Natural killer cell treated with Interleukin-12 subunit alpha and Interleukin-12 subunit beta and Interleukin-15 and Interleukin-18, amount 100 ng/mL, for 72 hours (primary cell): ENCODE measurements at regions not wholly inside any gene's neighbourhood (a gene's known extent, or its start where the extent isn't known, plus 50 kb on each side); places are given as distances from the start of the nearest gene placed in this dataset.

Source experiments
- ATAC-seq, 2 donors: fragments of 150-1000 bp; cut with Tn5 transposase in 1 of 2; sonication (Bioruptor Pico), chemical (Tn5 transposase) in 1 of 2; 2 replicates each; pipeline ENCODE4 v1.10.0; 2021
- DNase-seq: peaks from one replicate; pipeline ENCODE4 v3.0.0; 2022; ENCODE audit warnings: low spot score
- H3K27ac Mint-ChIP-seq, 2 donors: 1 replicate in 1 of 2; 2 replicates in 1 of 2; pipeline ENCODE4 v1.8.0; 2022; ENCODE audit warnings: mixed read lengths in 2 of 2, mild to moderate bottlenecking in 1 of 2, moderate library complexity in 1 of 2
- H3K27me3 Mint-ChIP-seq, 2 donors: 1 replicate in 1 of 2; 2 replicates in 1 of 2; pipeline ENCODE4 v1.8.0; 2022; ENCODE audit warnings: mixed read lengths in 2 of 2
- H3K36me3 Mint-ChIP-seq: one replicate; pipeline ENCODE4 v1.8.0; 2022; ENCODE audit warnings: mixed read lengths
- H3K4me1 Mint-ChIP-seq, 2 donors: 1 replicate in 1 of 2; 2 replicates in 1 of 2; pipeline ENCODE4 v1.8.0; 2022; ENCODE audit warnings: low read depth in 2 of 2, mixed read lengths in 2 of 2, mild to moderate bottlenecking in 1 of 2
- H3K4me3 Mint-ChIP-seq: one replicate; pipeline ENCODE4 v1.8.0; 2022; ENCODE audit warnings: mixed read lengths
- H3K9me3 Mint-ChIP-seq: 2 replicates; pipeline ENCODE4 v1.8.0; 2022; ENCODE audit warnings: mixed read lengths

GRCh38 chr12:127214186-127214585 is 1052.8 kb upstream of the TMEM132C start:
- DNase-seq: no peak
- no peak for ATAC-seq
- H3K4me1 Mint-ChIP-seq: no peaks in the 10 kb centered on the region
- no peak overlapping the region for H3K27ac Mint-ChIP-seq
- H3K27me3 Mint-ChIP-seq: peaks cover 0 to 7% of the 10 kb centered on the region in 2 donors
- peaks cover 3% of the 10 kb centered on the region for H3K9me3 Mint-ChIP-seq
- H3K36me3 Mint-ChIP-seq: no peaks in the 10 kb centered on the region
- no peak overlapping the region for H3K4me3 Mint-ChIP-seq

DNA sequence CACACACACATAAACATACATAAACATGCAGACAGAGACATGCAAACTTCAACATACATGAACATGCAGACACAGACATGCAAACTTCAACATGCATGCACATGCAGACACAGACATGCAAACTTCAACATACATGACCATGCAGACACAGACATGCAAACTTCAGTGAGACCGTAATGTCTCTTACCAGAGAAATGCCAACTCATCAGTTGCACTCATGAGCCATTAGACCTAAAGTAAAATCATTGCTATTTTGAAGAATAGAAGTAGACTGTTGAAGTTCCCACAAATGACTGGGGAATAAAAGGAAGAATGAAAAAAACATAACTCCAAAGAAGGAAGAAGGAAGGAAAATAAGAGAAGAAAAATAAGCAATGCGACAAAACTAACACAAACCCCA is 1044.0 kb upstream of the TMEM132C start:
- no peak for DNase-seq
- Mint-ChIP-seq H3K27ac (no peak overlapping the region), H3K4me1 (no peaks in the 10 kb centered on the region), H3K4me3 (no peak overlapping the region), H3K9me3 (peaks cover 7% of the 10 kb centered on the region), H3K27me3 (peaks cover 3 to 4% of the 10 kb centered on the region in 2 donors), H3K36me3 (no peaks in the 10 kb centered on the region)
- no peak for ATAC-seq

GRCh38 chr12:127223731-127224130 is 1043.2 kb upstream of the TMEM132C start:
- H3K4me1 Mint-ChIP-seq: no peaks in the 10 kb centered on the region

DNA sequence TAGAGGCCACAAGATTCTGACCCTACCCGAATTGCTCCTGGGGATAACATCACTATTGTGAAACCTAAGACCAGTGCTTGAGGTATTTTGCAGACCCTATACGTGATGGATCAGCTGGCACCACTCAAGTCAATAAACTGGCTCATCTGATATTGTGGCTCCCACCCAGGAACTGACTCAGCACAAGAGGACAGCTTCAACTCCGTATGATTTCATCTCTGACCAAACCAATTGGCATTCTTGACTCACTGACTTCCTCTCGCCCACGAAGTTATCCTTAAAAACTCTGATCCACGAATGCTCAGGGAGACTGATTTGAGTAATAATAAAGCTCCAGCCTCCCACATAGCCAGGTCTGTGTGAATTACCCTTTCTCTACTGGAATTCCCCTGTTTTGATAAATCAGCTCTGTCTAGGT is 1036.1 kb upstream of the TMEM132C start:
- Mint-ChIP-seq H3K4me3 (no peak overlapping the region), H3K27me3 (peaks cover 0 to 4% of the 10 kb centered on the region in 2 donors), H3K36me3 (no peaks in the 10 kb centered on the region), H3K27ac (no peak overlapping the region), H3K9me3 (no peaks in the 10 kb centered on the region), H3K4me1 (no peaks in the 10 kb centered on the region)
- ATAC-seq (no peak), DNase-seq (no peak)

More at GRCh38 chr12:127223731-127224130, 1043.2 kb upstream of the TMEM132C start:
- H3K4me3 Mint-ChIP-seq: no peak overlapping the region
- DNase-seq (no peak), ATAC-seq (peak in 1 of 2 donors; percentile 41)
- H3K9me3 Mint-ChIP-seq: peaks cover 7% of the 10 kb centered on the region
- peaks cover 3 to 4% of the 10 kb centered on the region in 2 donors for H3K27me3 Mint-ChIP-seq
- no peak overlapping the region for H3K27ac Mint-ChIP-seq
- H3K36me3 Mint-ChIP-seq: no peaks in the 10 kb centered on the region

DNA sequence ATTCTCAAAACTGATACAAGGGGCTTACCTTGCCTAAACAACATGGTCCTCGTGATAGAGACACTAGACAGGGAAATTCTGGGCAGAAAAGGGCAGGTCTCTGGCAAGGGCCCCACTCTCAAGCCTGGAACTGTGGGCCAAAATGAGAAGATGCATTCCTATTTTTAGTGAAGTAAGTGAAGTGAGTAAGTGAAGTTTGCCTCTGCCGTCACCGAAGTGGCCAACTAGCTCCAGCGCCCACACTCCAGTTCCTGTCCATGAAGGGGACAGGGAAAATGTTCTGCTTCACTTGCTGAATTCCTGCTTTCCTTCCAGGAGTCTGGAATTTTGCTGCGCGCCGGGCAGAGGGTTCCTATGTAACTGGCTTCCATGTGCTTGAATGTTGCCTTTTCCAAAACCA is 1035.6 kb upstream of the TMEM132C start:
- no peaks in the 10 kb centered on the region for H3K4me1 Mint-ChIP-seq
- H3K27me3 Mint-ChIP-seq: peaks cover 0 to 4% of the 10 kb centered on the region in 2 donors
- no peak for ATAC-seq
- no peak overlapping the region for H3K4me3 Mint-ChIP-seq
- no peaks in the 10 kb centered on the region for H3K9me3 Mint-ChIP-seq
- DNase-seq: no peak
- no peak overlapping the region for H3K27ac Mint-ChIP-seq
- no peaks in the 10 kb centered on the region for H3K36me3 Mint-ChIP-seq

- ATAC-seq (no peak), DNase-seq (no peak)
- H3K4me1 Mint-ChIP-seq: no peaks in the 10 kb centered on the region
- no peaks in the 10 kb centered on the region for H3K9me3 Mint-ChIP-seq
- no peak overlapping the region for H3K27ac Mint-ChIP-seq
- no peaks in the 10 kb centered on the region for H3K36me3 Mint-ChIP-seq
- no peaks in the 10 kb centered on the region for H3K27me3 Mint-ChIP-seq
- H3K4me3 Mint-ChIP-seq: no peak overlapping the region
Observed at GRCh38 chr12:127233016-127233415, 1034.0 kb upstream of the TMEM132C start.

GRCh38 chr12:127235761-127236160 is 1031.2 kb upstream of the TMEM132C start:
- no peaks in the 10 kb centered on the region for H3K9me3 Mint-ChIP-seq
- no peak for ATAC-seq
- H3K27ac Mint-ChIP-seq: no peak overlapping the region
- H3K27me3 Mint-ChIP-seq: peaks cover 0 to 11% of the 10 kb centered on the region in 2 donors
- H3K4me1 Mint-ChIP-seq: no peaks in the 10 kb centered on the region
- no peaks in the 10 kb centered on the region for H3K36me3 Mint-ChIP-seq
- H3K4me3 Mint-ChIP-seq: no peak overlapping the region
- no peak for DNase-seq

- ATAC-seq (no peak), DNase-seq (no peak)
- no peaks in the 10 kb centered on the region for H3K9me3 Mint-ChIP-seq
- H3K4me1 Mint-ChIP-seq: no peaks in the 10 kb centered on the region
- no peak overlapping the region for H3K4me3 Mint-ChIP-seq
- peaks cover 0 to 11% of the 10 kb centered on the region in 2 donors for H3K27me3 Mint-ChIP-seq
- no peak overlapping the region for H3K27ac Mint-ChIP-seq
- H3K36me3 Mint-ChIP-seq: no peaks in the 10 kb centered on the region
Observed at GRCh38 chr12:127236491-127236890, 1030.5 kb upstream of the TMEM132C start.

- Mint-ChIP-seq H3K27ac (no peak overlapping the region), H3K4me1 (no peaks in the 10 kb centered on the region), H3K36me3 (no peaks in the 10 kb centered on the region), H3K4me3 (no peak overlapping the region), H3K9me3 (no peaks in the 10 kb centered on the region), H3K27me3 (peaks cover 0 to 16% of the 10 kb centered on the region in 2 donors)
- DNase-seq (no peak), ATAC-seq (no peak)
Observed at GRCh38 chr12:127237151-127237550, 1029.8 kb upstream of the TMEM132C start.

- Mint-ChIP-seq H3K4me3 (no peak overlapping the region), H3K36me3 (no peaks in the 10 kb centered on the region), H3K9me3 (no peaks in the 10 kb centered on the region), H3K4me1 (no peaks in the 10 kb centered on the region), H3K27ac (no peak overlapping the region), H3K27me3 (peaks cover 0 to 23% of the 10 kb centered on the region in 2 donors)
- DNase-seq (no peak), ATAC-seq (no peak)
Observed at GRCh38 chr12:127238107-127238506, 1028.9 kb upstream of the TMEM132C start.

- H3K4me3 Mint-ChIP-seq: no peak overlapping the region
- peaks cover 0 to 23% of the 10 kb centered on the region in 2 donors for H3K27me3 Mint-ChIP-seq
- no peaks in the 10 kb centered on the region for H3K9me3 Mint-ChIP-seq
- no peak for DNase-seq
- H3K4me1 Mint-ChIP-seq: no peaks in the 10 kb centered on the region
- no peaks in the 10 kb centered on the region for H3K36me3 Mint-ChIP-seq
- H3K27ac Mint-ChIP-seq: no peak overlapping the region
- ATAC-seq: no peak
Observed at GRCh38 chr12:127239781-127240180, 1027.2 kb upstream of the TMEM132C start.

- peaks cover 0 to 23% of the 10 kb centered on the region in 2 donors for H3K27me3 Mint-ChIP-seq
- ATAC-seq (no peak), DNase-seq (no peak)
- H3K4me3 Mint-ChIP-seq: no peak overlapping the region
- no peaks in the 10 kb centered on the region for H3K9me3 Mint-ChIP-seq
- H3K4me1 Mint-ChIP-seq: no peaks in the 10 kb centered on the region
- H3K27ac Mint-ChIP-seq: no peak overlapping the region
- H3K36me3 Mint-ChIP-seq: no peaks in the 10 kb centered on the region
Observed at GRCh38 chr12:127240249-127240929, 1026.6 kb upstream of the TMEM132C start.

- H3K36me3 Mint-ChIP-seq: no peaks in the 10 kb centered on the region
Observed at GRCh38 chr12:127241072-127241817, 1025.7 kb upstream of the TMEM132C start.

DNA sequence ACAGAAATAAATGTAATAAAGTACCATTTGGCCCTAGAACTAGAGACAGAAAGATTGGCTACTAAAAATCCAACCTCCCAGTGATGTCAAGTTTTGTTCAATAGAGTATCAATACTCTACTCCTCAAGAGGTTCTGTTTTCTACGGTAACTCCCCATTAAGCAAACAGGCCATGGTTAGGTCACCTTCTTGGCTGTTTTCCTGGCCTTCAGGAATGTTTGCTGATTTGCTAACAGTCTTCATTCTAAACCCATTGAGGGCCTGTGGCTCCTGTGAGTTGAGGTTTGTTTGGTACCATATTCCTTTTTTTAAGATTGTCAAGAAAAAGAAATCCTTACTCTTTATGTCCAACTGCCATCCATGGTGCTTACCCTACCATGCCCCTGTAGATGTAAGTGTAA is 1022.0 kb upstream of the TMEM132C start:
- Mint-ChIP-seq H3K27ac (no peak overlapping the region), H3K4me1 (no peaks in the 10 kb centered on the region), H3K27me3 (peaks cover 0 to 19% of the 10 kb centered on the region in 2 donors), H3K36me3 (no peaks in the 10 kb centered on the region), H3K9me3 (no peaks in the 10 kb centered on the region), H3K4me3 (no peak overlapping the region)
- DNase-seq (no peak), ATAC-seq (no peak)

More at GRCh38 chr12:127241072-127241817, 1025.7 kb upstream of the TMEM132C start:
- Mint-ChIP-seq H3K9me3 (no peaks in the 10 kb centered on the region), H3K27me3 (peaks cover 0 to 28% of the 10 kb centered on the region in 2 donors), H3K4me1 (no peaks in the 10 kb centered on the region), H3K27ac (no peak overlapping the region), H3K4me3 (no peak overlapping the region)
- DNase-seq: no peak
- ATAC-seq: no peak
